Stimulated activated CD4-positive, alpha-beta T cell treated with anti-CD3 and anti-CD28 coated beads, Interleukin-15, amount 100 ng/mL, for 48 hours (primary cell): ENCODE measurements at regions not wholly inside any gene's neighbourhood (a gene's known extent, or its start where the extent isn't known, plus 50 kb on each side); places are given as distances from the start of the nearest gene placed in this dataset.

Experiments used
- DNase-seq, 2 donors: peaks; one replicate each; pipeline ENCODE4 v3.0.0-alpha.2; 2020; ENCODE audit warnings: low read depth in 2 of 2

GRCh38 chr1:55981010-55981650 is 598.2 kb downstream of the PLPP3 start:
- DNase-seq, result no peak

- DNase-seq, result no peak
Observed at GRCh38 chr1:55980582-55980981, 598.8 kb downstream of the PLPP3 start.

GRCh38 chr1:55974714-55975441 is 604.5 kb downstream of the PLPP3 start:
- DNase-seq, result no peak

- no peak for DNase-seq
Observed at GRCh38 chr1:55970526-55971110, 608.7 kb downstream of the PLPP3 start.

- no peak for DNase-seq
Observed at GRCh38 chr1:55969322-55969721, 610.0 kb downstream of the PLPP3 start.

GRCh38 chr1:55968661-55969060 is 610.7 kb downstream of the PLPP3 start:
- DNase-seq, result no peak

GRCh38 chr1:55965981-55966461 is 613.3 kb downstream of the PLPP3 start:
- no peak for DNase-seq

- no peak for DNase-seq
Observed at GRCh38 chr1:55962472-55962871, 616.9 kb downstream of the PLPP3 start.

GRCh38 chr1:55959136-55959548 is 620.2 kb downstream of the PLPP3 start:
- no peak for DNase-seq

GRCh38 chr1:55958498-55958897 is 620.9 kb downstream of the PLPP3 start:
- no peak for DNase-seq

- no peak for DNase-seq
Observed at GRCh38 chr1:55957276-55957675, 622.1 kb downstream of the PLPP3 start.

GRCh38 chr1:55955016-55955621 is 624.2 kb downstream of the PLPP3 start:
- DNase-seq, result no peak

GRCh38 chr1:55951291-55951690 is 628.1 kb downstream of the PLPP3 start:
- DNase-seq, result no peak

GRCh38 chr1:55947446-55947845 is 631.9 kb downstream of the PLPP3 start:
- no peak for DNase-seq

- DNase-seq, result no peak
Observed at GRCh38 chr1:55943721-55944435, 635.5 kb downstream of the PLPP3 start.

- no peak for DNase-seq
Observed at GRCh38 chr1:55943012-55943411, 636.4 kb downstream of the PLPP3 start.

- no peak for DNase-seq
Observed at GRCh38 chr1:55939866-55940265, 639.5 kb downstream of the PLPP3 start.

- no peak for DNase-seq
Observed at GRCh38 chr1:55938861-55939260, 640.5 kb downstream of the PLPP3 start.

GRCh38 chr1:55938376-55938850 is 641.0 kb downstream of the PLPP3 start:
- no peak for DNase-seq

- no peak for DNase-seq
Observed at GRCh38 chr1:55937840-55938375, 641.5 kb downstream of the PLPP3 start.

GRCh38 chr1:55935236-55935635 is 644.1 kb downstream of the PLPP3 start:
- DNase-seq, result no peak
